NCI-H524 treated with DMSO at 0.1 percent for 48 hours (cell line): ENCODE measurements at regions not wholly inside any gene's neighbourhood (a gene's known extent, or its start where the extent isn't known, plus 50 kb on each side); places are given as distances from the start of the nearest gene placed in this dataset.
A peak's percentile ranks its signal among the peaks of the same experiment; 100 is the strongest.
"Not testable (repeated sequence)": the region's sequence is repeated elsewhere in the genome, so short reads cannot be mapped to it uniquely, and the experiment has no call there.

Experiments
- DNase-seq: peaks from one replicate; lab custom pipeline; 2025; lab: John Stamatoyannopoulos, UW

DNA sequence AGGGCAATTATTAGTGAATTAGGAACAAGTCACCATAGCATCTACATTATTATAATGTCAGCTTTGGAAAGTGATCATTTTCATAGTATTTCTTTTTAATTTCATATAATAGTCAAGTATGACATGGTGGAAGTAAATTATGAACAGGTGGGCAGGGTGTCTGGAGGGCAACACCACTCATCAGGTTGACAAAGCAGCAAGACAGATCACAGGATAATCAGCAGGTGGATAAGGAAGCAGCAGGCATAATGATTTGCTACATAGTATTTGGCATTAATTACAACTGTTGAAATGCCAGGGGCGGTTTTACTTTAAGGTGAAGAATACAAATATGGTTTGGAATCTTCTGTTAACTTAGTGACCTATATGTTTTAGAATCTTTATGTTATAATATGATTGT lies 1342.2 kb downstream of the PLA2G4A start:
- peak; percentile 57 for DNase-seq

DNA sequence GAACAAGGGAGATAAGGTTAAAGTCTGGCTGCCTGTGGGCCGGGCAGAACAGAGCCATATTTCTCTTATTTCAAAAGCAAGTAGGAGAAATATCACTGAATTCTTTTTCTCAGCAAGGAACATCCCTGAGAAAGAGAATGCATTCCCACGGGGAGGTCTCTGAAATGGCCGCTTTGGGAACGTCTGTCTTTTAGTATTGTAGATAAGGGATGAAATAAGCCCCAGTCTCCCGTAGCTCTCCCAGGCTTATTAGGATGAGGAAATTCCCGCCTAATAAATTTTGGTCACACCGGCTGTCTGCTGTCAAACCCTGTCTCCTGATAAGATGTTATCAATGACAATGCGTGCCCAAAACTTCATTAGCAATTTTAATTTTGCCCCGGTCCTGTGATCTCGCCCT lies 1353.3 kb downstream of the PLA2G4A start:
- DNase-seq: not testable (repeated sequence)

DNA sequence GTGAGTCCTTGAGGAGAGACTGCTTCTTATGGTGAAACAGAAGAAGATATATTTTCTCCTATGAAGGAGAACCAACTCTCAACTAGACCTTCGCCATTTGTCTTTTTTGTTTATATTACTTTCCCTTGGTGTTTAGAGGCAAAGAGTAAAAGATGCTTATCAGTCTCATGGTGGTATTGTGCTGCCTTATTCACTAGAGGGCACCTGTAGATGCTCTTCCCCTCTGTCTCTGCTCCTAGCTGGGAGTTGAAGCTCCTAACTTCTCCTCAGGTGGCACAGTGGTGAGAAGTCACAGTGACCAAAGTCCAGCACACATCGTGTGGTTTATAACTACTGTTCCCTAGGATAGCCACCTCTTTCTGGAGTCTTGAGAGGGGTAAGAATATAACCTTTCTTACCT lies 1359.6 kb downstream of the PLA2G4A start:
- no peak for DNase-seq

DNA sequence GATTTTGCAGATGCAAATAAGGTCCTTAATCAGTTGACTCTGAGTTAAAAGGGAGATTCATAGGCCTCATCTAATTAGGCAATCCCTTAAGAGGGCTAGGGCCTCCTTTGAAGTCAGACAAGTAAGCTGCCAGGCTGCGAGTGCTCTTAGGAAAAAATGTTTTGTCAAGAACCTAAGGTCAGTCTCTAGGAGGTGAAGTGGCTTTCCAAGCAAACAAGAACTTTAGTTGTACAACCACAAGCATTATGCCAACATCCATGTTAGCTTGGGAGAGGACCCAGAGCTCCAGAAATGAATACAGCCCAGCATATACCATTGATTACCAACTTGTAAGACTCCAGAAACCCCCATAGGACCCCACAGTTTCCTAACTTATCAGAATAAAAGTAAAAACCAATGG lies 1366.2 kb downstream of the PLA2G4A start:
- DNase-seq: no peak

- DNase-seq: no peak
Measured at GRCh38 chr1:188218289-188218688, 1389.5 kb downstream of the PLA2G4A start.

DNA sequence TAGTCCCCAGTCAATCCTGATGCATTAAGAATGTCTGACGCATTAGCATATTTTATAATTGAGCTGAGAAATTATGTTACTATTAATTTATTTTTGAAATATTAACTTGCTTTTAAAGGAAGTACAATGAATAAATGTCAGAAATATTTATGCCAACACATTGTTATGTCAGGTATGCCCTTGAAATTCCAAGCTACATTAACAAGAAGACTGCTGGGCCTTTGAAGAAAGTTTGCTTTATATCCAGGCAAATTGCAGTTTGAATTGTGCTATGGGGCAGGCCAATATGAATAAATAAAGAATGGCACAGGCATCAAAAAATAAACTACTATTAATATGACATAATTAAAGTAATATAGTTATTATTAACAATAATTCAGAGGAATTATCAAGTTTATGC lies 1391.3 kb downstream of the PLA2G4A start:
- DNase-seq: no peak

DNA sequence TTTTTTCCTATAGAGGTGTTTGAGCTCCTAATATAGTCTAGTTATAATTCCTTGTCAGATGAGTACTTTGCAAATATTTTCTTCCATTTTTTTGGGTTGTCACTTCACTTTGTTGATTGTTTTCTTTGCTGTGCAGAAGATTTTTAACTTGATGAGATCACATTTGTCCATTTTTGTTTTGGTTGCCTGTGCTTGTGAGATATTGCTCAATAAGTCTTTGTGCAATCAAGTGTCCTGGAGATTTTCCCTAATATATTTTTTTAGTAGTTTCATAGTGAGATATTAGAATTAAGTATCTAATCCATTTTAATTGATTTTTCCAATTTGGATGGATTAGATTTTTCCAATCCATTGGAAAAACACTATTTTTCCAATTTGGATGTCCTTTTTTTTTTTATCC lies 1395.5 kb downstream of the PLA2G4A start:
- no peak for DNase-seq

GRCh38 chr1:188225975-188226374 lies 1397.2 kb downstream of the PLA2G4A start:
- no peak for DNase-seq

- DNase-seq: no peak
Measured at GRCh38 chr1:188228623-188229022, 1399.9 kb downstream of the PLA2G4A start.

GRCh38 chr1:188237573-188238348 lies 1409.0 kb downstream of the PLA2G4A start:
- DNase-seq: no peak

GRCh38 chr1:188240772-188241406 lies 1412.1 kb downstream of the PLA2G4A start:
- DNase-seq: no peak

DNA sequence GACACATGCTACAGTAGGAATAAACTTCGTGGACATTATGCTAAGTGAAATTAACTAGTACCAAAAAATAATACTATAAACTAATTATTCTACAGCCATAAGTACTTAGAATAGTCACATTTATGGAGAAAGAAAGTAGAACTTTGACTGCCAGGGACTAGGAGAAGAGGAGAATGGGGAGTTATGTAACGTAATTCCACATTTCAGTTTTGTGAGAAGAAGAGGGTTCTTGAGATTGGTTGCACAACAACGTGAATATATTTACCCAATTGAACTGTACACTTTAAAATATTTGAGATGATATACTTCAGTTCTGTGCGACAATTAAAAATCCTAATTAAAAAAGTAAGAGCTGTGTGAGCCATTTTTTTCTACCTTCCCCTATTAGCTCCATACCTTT lies 1412.9 kb downstream of the PLA2G4A start:
- no peak for DNase-seq

- DNase-seq: no peak
Measured at GRCh38 chr1:188243456-188243855, 1414.7 kb downstream of the PLA2G4A start.

DNA sequence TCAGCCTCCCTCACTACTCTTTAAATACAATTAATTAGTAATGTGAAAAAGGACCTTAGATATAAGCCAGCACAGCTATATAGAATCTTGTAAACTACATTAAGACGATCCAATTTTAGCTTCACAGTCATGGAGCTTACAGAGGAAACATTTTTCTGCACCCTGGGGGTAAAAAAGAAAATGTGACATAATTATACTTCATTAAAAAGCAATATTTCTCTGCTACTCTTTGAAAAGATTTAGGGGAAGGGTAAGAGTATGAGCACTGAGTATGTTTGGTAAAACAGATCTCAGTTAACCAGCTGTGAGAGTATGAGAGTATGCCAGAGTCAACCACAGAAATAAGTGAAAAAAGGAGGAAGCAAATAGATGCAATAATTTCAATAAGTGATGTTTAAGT lies 1415.9 kb downstream of the PLA2G4A start:
- DNase-seq: no peak

DNA sequence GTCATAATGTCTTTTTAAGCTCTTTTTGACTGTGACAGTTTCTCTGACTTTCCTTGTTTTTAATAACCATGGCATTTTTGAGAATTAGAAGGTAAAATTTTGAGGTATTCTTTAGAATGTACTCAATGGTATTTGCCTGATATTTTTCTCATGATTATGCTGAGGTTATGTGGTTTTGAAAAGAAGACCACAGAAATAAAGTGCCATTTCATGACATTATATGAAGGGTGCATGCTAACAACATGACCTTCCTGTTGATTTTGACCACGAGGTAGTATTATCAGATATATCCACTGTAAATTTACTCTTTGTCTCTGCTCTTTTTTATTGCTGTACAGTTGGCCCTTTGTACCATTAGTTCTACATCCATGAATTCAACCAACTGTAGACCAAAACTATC lies 1418.5 kb downstream of the PLA2G4A start:
- DNase-seq: no peak

DNA sequence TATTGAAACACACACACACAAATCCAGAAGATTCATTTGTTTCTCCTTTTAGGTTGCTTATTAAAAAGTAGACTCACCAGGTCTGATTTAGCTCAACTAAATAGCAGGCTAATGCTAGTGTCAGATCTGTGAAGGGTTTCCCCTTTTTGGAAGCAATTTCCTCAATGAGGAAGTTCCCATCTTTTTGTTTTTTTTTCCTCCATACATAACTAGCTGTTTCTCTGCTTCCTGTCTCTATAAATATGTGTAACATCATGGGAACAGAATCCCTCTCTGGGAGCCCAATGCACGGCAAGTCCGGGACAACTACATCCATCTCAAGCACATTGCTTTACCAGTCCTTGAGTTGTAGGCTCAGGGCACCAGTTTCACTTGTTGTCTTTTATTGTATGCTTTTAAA lies 1421.1 kb downstream of the PLA2G4A start:
- DNase-seq: no peak

DNA sequence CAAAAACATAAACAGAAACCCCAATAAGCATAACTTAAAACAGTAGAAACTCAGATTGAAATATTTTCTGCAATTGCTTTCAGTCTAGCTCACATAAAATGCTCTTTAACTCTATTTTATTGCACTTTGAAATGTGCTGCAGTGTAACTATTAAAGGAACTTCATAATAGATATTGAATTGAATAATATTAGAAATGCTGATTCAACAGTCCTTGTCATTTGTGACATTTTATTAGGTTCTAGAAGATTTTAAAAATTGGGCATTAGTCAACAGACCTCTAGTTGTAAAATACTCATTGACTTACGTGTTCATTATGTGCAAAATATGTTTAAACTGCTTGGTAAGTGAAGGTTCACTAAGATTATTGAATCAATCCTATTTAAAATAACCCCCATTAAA lies 1422.3 kb downstream of the PLA2G4A start:
- DNase-seq: no peak

GRCh38 chr1:188261849-188262248 lies 1433.1 kb downstream of the PLA2G4A start:
- no peak for DNase-seq

DNA sequence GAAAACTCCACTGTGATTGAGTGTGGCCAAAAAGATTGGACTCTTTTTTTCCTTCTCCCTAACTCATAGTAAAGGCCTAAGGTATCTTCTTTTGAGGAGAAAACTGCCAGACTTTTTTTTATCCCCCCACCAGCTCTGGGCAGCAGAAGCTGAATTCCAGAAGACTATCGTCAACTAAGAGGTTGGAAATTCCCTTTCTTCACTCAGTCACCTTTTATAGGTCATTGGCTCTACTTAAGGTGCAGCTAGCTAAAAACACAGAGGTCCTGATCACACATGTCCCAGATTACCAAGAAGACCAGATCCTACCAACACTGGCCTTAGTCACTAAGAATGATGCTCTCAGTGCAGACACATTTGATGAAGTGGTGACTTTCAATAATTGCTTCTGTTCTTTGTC lies 1441.2 kb downstream of the PLA2G4A start:
- no peak for DNase-seq

DNA sequence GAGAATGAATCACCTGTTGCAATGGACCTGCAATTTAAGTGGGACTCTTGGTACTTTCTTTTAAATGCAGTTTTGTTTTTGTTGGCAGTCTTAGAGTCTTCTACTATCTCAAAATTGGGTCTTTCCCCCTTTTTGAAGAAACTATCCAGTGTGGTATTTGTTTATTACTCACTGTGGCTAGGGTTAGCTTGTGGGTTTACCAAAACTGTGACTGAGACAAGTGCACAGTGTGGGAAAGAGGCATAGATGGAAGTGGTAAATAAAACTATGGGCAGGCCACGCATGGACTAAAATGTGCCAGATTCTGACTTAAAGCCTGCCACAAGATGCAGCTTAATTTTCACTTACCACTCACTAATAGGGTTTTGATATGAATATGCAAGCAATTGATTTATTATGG lies 1441.7 kb downstream of the PLA2G4A start:
- no peak for DNase-seq

DNA sequence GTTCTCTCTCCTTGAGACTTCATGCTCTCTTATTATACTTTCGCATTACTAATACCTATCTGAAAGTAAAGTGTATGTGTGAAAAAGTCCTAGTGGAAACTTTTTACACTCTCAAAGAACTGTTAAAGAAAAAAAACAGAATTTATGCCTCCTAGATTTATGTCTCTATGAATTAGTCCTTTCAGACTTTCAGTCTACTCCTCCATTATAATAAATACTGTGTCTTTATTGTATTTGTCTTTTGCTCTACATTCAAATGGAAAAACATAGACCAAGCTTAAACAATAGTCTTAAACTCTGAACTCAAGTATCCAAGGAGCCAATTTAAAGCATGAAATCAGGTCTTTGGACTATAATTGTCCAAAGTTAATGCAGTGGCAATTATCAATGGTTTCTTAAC lies 1449.0 kb downstream of the PLA2G4A start:
- DNase-seq: no peak

DNA sequence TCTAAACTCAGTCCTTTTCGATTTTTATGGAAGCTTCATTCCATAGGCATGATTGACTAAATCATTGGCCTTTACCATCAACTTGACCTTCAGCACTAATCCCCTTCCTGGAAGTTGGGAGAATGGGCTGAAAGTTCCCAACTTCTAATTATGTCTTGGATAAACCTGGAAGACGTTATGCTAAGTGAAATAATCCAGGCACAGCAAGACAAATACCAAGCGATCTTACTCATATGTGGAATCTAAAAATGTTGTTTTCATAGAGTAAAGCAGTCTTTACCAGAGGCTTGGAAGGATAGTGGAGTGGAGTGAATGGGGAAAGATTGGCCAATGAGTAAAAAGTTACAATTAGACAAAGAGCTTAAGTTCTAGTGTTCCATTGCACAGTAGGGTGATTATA lies 1453.2 kb downstream of the PLA2G4A start:
- DNase-seq: no peak

- DNase-seq: no peak
Measured at GRCh38 chr1:188295157-188295556, 1466.4 kb downstream of the PLA2G4A start.

GRCh38 chr1:188302746-188303145 lies 1474.0 kb downstream of the PLA2G4A start:
- DNase-seq: no peak
